GM18867 (cell line): ENCODE measurements at regions not wholly inside any gene's neighbourhood (a gene's known extent, or its start where the extent isn't known, plus 50 kb on each side); places are given as distances from the start of the nearest gene placed in this dataset.

ENCODE experiments used
- ATAC-seq: cut with Tn5 transposase; IDR thresholded peaks from one replicate; pipeline ENCODE4 v1.9.1; 2021; ENCODE audit warnings: mild to moderate bottlenecking, moderate library complexity; ENCODE audit not compliant: unreplicated experiment

DNA sequence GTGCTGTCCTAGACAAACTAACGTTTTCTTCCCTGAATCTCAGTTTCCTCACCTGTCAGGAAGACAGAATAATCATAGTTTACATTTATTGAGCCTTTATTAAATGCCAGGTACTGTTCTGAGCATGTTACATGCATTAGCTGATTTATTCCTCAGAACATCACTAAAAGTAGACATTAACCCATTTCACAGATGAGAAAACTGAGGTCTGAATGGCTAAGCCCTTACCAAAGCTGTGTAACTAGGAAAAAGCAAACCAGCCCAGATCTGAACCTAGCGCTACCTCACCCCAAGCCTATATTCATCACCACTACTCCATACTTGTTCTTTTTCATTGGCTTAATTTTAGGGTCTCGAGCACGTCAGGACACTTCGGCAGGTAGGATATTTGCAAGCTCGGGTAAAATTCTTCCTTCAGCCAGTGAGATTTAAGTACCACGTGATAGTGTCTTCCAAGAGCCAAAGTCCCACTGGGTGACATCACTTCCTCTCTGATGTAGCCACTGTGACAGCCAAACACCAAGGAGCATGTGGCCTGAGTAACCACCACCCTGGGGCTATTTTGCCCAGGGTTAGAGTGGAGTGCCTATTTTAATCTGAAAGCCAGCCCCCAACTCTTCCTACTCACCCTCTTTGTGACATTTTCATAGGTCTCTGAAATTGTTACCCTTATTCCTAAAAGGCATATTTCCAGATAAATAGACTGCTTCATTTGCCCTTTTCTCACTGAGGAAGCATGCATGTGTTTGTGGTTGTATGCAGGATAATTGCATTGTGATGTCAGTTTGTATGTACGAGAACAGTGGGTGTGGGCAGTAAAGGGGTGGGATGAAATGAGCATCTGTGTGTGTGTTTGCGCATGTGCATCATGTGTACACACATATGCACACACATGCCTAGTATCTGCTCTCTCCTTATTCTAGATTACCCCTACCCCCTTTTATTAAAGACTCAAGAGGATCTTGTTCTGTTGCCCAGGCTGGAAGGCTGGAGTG lies 62.2 kb upstream of the WSCD2 start:
- no peak for ATAC-seq

DNA sequence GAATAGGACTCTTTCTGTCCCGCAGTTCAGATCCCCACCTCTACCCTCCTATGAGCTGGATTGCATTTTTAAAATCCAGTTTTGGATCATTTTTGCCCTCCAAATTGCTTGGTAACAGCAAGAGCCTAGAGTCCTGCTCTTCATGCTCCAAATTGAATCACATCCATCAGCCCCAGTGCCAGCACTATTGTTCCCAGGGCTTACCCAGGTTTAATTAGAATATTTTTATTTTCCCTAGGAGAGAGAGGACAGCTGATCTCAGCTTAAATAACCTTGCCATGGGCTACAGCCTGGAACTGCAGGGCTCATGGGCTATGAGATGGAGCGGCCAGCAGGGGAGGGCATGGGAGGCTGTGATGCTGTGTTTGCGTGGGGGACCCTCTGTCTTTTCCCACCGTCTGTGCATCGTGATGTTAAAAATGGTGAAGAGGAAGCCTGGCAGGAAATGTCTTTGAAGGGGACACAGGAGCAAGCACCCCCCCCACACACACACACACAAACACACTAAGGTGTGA lies 59.4 kb upstream of the WSCD2 start:
- no peak for ATAC-seq

DNA sequence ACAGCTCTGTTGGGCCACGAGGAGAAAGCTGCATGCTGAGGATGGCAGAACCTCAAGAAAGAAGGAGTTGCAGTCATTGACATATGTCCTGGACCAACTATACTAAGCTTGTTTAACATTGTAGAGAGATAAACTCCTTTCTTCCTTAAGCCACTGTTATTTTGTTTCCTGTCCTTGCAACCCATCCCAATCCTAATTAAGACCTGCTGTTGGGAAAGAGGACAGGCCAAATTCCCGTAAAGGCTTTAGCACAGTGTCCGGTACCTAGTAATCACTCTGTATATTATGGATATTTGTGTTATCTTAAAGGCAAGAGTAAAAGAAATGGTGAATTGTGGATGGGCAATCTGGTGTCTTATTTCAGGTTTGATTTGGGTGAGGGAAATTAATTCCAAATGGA lies 53.5 kb upstream of the WSCD2 start:
- no peak for ATAC-seq

DNA sequence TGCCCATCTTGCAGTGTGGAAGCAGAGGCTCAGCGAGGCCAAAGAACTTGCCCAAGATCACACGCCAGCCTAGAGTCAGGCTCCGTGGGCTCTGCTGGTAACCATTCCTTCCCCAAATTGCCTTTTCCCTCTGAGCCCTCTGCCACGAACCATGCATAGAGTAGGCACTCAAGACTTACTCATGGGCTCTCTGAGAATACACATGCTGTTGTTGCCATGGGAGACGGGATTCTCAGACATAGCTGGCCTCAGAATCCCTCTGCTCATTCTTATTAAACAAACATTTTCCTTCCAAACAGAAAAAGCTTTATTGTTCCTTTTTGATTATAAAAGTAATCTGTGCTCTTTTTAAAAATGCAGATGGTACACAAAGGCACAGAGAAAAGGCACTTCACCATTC lies 52.5 kb upstream of the WSCD2 start:
- no peak for ATAC-seq

DNA sequence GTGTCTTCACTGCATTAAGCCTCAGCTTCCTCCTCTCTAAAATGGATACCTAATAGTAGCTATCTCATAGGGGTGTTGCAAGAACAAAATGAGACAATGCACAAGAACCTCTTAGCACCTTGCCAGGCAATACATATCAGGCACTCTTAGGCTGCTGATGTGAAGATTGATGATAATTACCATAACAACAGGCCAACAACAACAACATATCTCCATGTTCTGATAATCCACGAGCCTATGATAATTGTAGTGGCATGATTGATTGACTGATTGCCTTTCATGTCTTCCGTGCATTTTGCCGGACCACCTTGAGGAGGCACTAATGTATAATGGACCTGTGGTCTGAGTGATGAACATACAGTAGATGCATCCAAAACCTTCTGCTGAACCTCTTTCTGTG lies 50.7 kb upstream of the WSCD2 start:
- no peak for ATAC-seq
